ENCODE measurements at regions not wholly inside any gene's neighbourhood (a gene's known extent, or its start where the extent isn't known, plus 50 kb on each side); places are given as distances from the start of the nearest gene placed in this dataset.

DNA sequence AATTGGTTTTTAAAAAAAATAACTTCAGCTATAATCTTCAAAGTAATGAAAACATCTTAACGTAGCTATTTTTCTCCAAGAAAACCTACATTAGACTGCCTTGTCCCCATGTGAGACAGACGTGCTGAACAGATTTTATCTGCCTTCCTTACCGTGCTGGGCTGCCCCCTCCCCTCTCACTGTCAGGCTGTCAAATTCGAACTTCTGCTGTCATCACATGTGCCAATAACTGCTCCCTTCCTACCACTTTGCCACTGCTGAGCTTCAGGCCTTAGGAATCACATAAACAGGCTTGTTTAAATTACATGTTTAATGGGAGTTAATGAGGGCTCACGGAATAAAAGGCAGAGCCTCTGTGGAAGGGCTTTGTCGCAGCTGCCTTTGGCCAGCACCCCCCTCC, 77.0 kb upstream of the NHSL1 start (continued):
- TF ChIP-seq NFYB (CRISPR knock-in tag; conservative IDR thresholded peaks at IDR 0.05; ENCODE audit: low read depth) = no peak
- no peak for TF ChIP-seq NFE2L1 (CRISPR knock-in tag; IDR thresholded peaks at IDR 0.05)
- no peak for TF ChIP-seq ERG (CRISPR knock-in tag; IDR thresholded peaks at IDR 0.05)
- TF ChIP-seq JAZF1 (CRISPR knock-in tag; IDR thresholded peaks at IDR 0.05) = no peak
- no peak for TF ChIP-seq ZNF317 (CRISPR knock-in tag; IDR thresholded peaks at IDR 0.05; ENCODE audit: borderline replicate concordance, low read depth)
- TF ChIP-seq, protein P1, sequence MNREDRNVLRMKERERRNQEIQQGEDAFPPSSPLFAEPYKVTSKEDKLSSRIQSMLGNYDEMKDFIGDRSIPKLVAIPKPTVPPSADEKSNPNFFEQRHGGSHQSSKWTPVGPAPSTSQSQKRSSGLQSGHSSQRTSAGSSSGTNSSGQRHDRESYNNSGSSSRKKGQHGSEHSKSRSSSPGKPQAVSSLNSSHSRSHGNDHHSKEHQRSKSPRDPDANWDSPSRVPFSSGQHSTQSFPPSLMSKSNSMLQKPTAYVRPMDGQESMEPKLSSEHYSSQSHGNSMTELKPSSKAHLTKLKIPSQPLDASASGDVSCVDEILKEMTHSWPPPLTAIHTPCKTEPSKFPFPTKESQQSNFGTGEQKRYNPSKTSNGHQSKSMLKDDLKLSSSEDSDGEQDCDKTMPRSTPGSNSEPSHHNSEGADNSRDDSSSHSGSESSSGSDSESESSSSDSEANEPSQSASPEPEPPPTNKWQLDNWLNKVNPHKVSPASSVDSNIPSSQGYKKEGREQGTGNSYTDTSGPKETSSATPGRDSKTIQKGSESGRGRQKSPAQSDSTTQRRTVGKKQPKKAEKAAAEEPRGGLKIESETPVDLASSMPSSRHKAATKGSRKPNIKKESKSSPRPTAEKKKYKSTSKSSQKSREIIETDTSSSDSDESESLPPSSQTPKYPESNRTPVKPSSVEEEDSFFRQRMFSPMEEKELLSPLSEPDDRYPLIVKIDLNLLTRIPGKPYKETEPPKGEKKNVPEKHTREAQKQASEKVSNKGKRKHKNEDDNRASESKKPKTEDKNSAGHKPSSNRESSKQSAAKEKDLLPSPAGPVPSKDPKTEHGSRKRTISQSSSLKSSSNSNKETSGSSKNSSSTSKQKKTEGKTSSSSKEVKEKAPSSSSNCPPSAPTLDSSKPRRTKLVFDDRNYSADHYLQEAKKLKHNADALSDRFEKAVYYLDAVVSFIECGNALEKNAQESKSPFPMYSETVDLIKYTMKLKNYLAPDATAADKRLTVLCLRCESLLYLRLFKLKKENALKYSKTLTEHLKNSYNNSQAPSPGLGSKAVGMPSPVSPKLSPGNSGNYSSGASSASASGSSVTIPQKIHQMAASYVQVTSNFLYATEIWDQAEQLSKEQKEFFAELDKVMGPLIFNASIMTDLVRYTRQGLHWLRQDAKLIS (CRISPR knock-in tag; IDR thresholded peaks at IDR 0.05; ENCODE audit: borderline replicate concordance) = no peak
- no peak for TF ChIP-seq E2F1 (CRISPR knock-in tag; IDR thresholded peaks at IDR 0.05)
- no peak for TF ChIP-seq NR1H2 (CRISPR knock-in tag; IDR thresholded peaks at IDR 0.05)
- TF ChIP-seq GTF2I (CRISPR knock-in tag; conservative IDR thresholded peaks at IDR 0.05) = no peak
- TF ChIP-seq USF1 (CRISPR knock-in tag; IDR thresholded peaks at IDR 0.05) = no peak

GRCh38 chr6:138577151-138577915, 78.0 kb upstream of the NHSL1 start:
- peak overlapping the region; percentile 47; the same call in 1 of the 2 replicates for H3K27ac Mint-ChIP-seq
- H3K4me1 Mint-ChIP-seq = peaks cover 43% of the 10 kb centered on the region
- no peaks in the 10 kb centered on the region for H3K27me3 Mint-ChIP-seq (ENCODE audit: low read depth)
- H3K36me3 Mint-ChIP-seq = no peaks in the 10 kb centered on the region
- ChIA-PET POLR2A (no interaction called here), CTCF (interaction anchor here (0.6 kb wide), 1 partner anchor 195 kb away, joined by 5 read pairs; no protein-coding TSS in a partner anchor)
- ATAC-seq (peak; percentile 19; the same call in 1 of the 2 replicates), DNase-seq (ENCODE audit: low spot score) (no peak)
- no peaks in the 10 kb centered on the region for H3K9me3 Mint-ChIP-seq
- H3K4me3 Mint-ChIP-seq = no peak overlapping the region
- TF ChIP-seq, protein P2, sequence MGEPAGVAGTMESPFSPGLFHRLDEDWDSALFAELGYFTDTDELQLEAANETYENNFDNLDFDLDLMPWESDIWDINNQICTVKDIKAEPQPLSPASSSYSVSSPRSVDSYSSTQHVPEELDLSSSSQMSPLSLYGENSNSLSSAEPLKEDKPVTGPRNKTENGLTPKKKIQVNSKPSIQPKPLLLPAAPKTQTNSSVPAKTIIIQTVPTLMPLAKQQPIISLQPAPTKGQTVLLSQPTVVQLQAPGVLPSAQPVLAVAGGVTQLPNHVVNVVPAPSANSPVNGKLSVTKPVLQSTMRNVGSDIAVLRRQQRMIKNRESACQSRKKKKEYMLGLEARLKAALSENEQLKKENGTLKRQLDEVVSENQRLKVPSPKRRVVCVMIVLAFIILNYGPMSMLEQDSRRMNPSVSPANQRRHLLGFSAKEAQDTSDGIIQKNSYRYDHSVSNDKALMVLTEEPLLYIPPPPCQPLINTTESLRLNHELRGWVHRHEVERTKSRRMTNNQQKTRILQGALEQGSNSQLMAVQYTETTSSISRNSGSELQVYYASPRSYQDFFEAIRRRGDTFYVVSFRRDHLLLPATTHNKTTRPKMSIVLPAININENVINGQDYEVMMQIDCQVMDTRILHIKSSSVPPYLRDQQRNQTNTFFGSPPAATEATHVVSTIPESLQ (CRISPR knock-in tag; IDR thresholded peaks at IDR 0.05) = no peak
- TF ChIP-seq, protein P3, sequence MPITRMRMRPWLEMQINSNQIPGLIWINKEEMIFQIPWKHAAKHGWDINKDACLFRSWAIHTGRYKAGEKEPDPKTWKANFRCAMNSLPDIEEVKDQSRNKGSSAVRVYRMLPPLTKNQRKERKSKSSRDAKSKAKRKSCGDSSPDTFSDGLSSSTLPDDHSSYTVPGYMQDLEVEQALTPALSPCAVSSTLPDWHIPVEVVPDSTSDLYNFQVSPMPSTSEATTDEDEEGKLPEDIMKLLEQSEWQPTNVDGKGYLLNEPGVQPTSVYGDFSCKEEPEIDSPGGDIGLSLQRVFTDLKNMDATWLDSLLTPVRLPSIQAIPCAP (CRISPR knock-in tag; IDR thresholded peaks at IDR 0.05) = no peak
- TF ChIP-seq, protein P1 (CRISPR knock-in tag; IDR thresholded peaks at IDR 0.05; ENCODE audit: borderline replicate concordance) = no peak
- TF ChIP-seq SOX15 (CRISPR knock-in tag; IDR thresholded peaks at IDR 0.05) (no peak), FOXK1 (CRISPR knock-in tag; IDR thresholded peaks at IDR 0.05) (no peak), OVOL2 (CRISPR knock-in tag; IDR thresholded peaks at IDR 0.05; ENCODE audit: borderline replicate concordance) (no peak), ESRRA (CRISPR knock-in tag; IDR thresholded peaks at IDR 0.05; ENCODE audit: borderline replicate concordance) (no peak), ZNF425 (CRISPR knock-in tag; conservative IDR thresholded peaks at IDR 0.05) (no peak), KAT7 (CRISPR knock-in tag; IDR thresholded peaks at IDR 0.05; ENCODE audit: borderline replicate concordance) (no peak), GRHL2 (CRISPR knock-in tag; IDR thresholded peaks at IDR 0.05; ENCODE audit: insufficient replicate concordance, severe bottlenecking) (no peak), JAZF1 (CRISPR knock-in tag; IDR thresholded peaks at IDR 0.05) (no peak)

Measured in WTC11 (cell line).